HEK293 (cell line): ENCODE measurements at regions not wholly inside any gene's neighbourhood (a gene's known extent, or its start where the extent isn't known, plus 50 kb on each side); places are given as distances from the start of the nearest gene placed in this dataset.

Source experiments
- CTCF ChIA-PET: fragments of 350-600 bp; formaldehyde crosslinking; extraction: SDS; loops from one replicate; lab custom pipeline; 2021; ENCODE audit warnings: antibody characterized with exemption; lab: Yijun Ruan, JAX
- POLR2A ChIA-PET: fragments of 300-600 bp; formaldehyde crosslinking; extraction: SDS; loops from one replicate; lab custom pipeline; 2020; ENCODE audit warnings: antibody characterized with exemption, inconsistent platforms; lab: Yijun Ruan, JAX
- H3K27ac ChIP-seq: fragments of 200-500 bp; sonication (Bioruptor generic); 2 replicates; pipeline ENCODE4 v1.5.1; 2014; ENCODE audit warnings: low read depth, low read length, control low read depth, inconsistent platforms; ENCODE audit errors: extremely low read depth
- H3K36me3 ChIP-seq, 2 experiments: fragments of 200-500 bp in 1 of 2; sonication (Bioruptor generic) in 1 of 2; 1 replicate in 1 of 2; 2 replicates in 1 of 2; pipeline ENCODE4 v1.5.1; 2014 to 2017; ENCODE audit warnings: inconsistent platforms in 2 of 2, low read length in 2 of 2; ENCODE audit not compliant: control insufficient read depth in 2 of 2, insufficient read depth in 1 of 2
- H3K4me1 ChIP-seq: fragments of 200-500 bp; sonication (Bioruptor generic); 2 replicates; pipeline ENCODE4 v1.5.1; 2014; ENCODE audit warnings: mild to moderate bottlenecking, low read length, inconsistent platforms; ENCODE audit not compliant: control insufficient read depth, insufficient read depth
- H3K4me3 ChIP-seq: 2 replicates; pipeline ENCODE4 v1.5.1; 2011; ENCODE audit warnings: low read depth, mild to moderate bottlenecking, control low read depth, low read length, moderate library complexity
- H3K9me3 ChIP-seq: fragments of 200-500 bp; sonication (Bioruptor generic); 2 replicates; pipeline ENCODE4 v1.5.1; 2014; ENCODE audit warnings: low read depth, low read length, inconsistent platforms; ENCODE audit not compliant: control insufficient read depth, insufficient read depth
- INSM2 ChIP-seq: fragments of 450-650 bp; formaldehyde crosslinking; IDR thresholded peaks from 2 replicates; pipeline ENCODE4 v1.5.1; 2016; ENCODE audit warnings: missing biosample characterization, missing genetic modification characterization
- KLF7 ChIP-seq: fragments of 450-650 bp; formaldehyde crosslinking; IDR thresholded peaks from 2 replicates; pipeline ENCODE4 v1.5.1; 2016; ENCODE audit warnings: missing biosample characterization, missing genetic modification characterization, borderline replicate concordance
- KLF9 ChIP-seq: fragments of 450-650 bp; formaldehyde crosslinking; IDR thresholded peaks from 2 replicates; pipeline ENCODE4 v1.5.1; 2016; ENCODE audit warnings: missing biosample characterization, missing genetic modification characterization, low read depth
- OVOL3 ChIP-seq: fragments of 450-650 bp; formaldehyde crosslinking; IDR thresholded peaks from 2 replicates; pipeline ENCODE4 v1.5.1; 2016; ENCODE audit warnings: missing biosample characterization, missing genetic modification characterization
- RBAK ChIP-seq: fragments of 450-650 bp; formaldehyde crosslinking; IDR thresholded peaks from 2 replicates; pipeline ENCODE4 v1.5.1; 2016; ENCODE audit warnings: missing biosample characterization, missing genetic modification characterization
- REPIN1 ChIP-seq: fragments of 450-650 bp; formaldehyde crosslinking; IDR thresholded peaks from 2 replicates; pipeline ENCODE4 v1.5.1; 2017; ENCODE audit warnings: missing biosample characterization, missing genetic modification characterization, low read depth
- SCRT1 ChIP-seq: fragments of 450-650 bp; formaldehyde crosslinking; IDR thresholded peaks from 2 replicates; pipeline ENCODE4 v1.5.1; 2016; ENCODE audit warnings: missing biosample characterization, missing genetic modification characterization, borderline replicate concordance
- TRIM28 ChIP-seq: IDR thresholded peaks from 2 replicates; pipeline ENCODE4 v1.6.1; 2011; ENCODE audit warnings: low read length, control low read depth, borderline replicate concordance
- YY1 ChIP-seq: fragments of 450-650 bp; formaldehyde crosslinking; IDR thresholded peaks from 2 replicates; pipeline ENCODE4 v1.5.1; 2018; ENCODE audit warnings: missing biosample characterization, missing genetic modification characterization
- ZBTB20 ChIP-seq: fragments of 450-650 bp; formaldehyde crosslinking; IDR thresholded peaks from 2 replicates; pipeline ENCODE4 v1.5.1; 2016; ENCODE audit warnings: missing biosample characterization, missing genetic modification characterization
- ZBTB21 ChIP-seq: fragments of 450-650 bp; formaldehyde crosslinking; IDR thresholded peaks from 2 replicates; pipeline ENCODE4 v1.5.1; 2017; ENCODE audit warnings: missing biosample characterization, missing genetic modification characterization
- ZBTB8A ChIP-seq: fragments of 450-650 bp; formaldehyde crosslinking; IDR thresholded peaks from 2 replicates; pipeline ENCODE4 v1.5.1; 2016; ENCODE audit warnings: missing biosample characterization, missing genetic modification characterization
- ZNF112 ChIP-seq: fragments of 450-650 bp; formaldehyde crosslinking; IDR thresholded peaks from 2 replicates; pipeline ENCODE4 v1.5.0; 2017; ENCODE audit warnings: missing biosample characterization, missing genetic modification characterization
- ZNF155 ChIP-seq: fragments of 450-650 bp; formaldehyde crosslinking; IDR thresholded peaks from 2 replicates; pipeline ENCODE4 v1.5.1; 2016; ENCODE audit warnings: missing biosample characterization, missing genetic modification characterization
- ZNF280C ChIP-seq: fragments of 450-650 bp; formaldehyde crosslinking; IDR thresholded peaks from 2 replicates; pipeline ENCODE4 v1.5.1; 2016; ENCODE audit warnings: missing biosample characterization, missing genetic modification characterization
- ZNF350 ChIP-seq: fragments of 450-650 bp; formaldehyde crosslinking; IDR thresholded peaks from 2 replicates; pipeline ENCODE4 v1.5.0; 2017; ENCODE audit warnings: missing biosample characterization, mild to moderate bottlenecking, missing genetic modification characterization
- ZNF398 ChIP-seq: fragments of 450-650 bp; formaldehyde crosslinking; IDR thresholded peaks from 2 replicates; pipeline ENCODE4 v1.5.1; 2017; ENCODE audit warnings: missing biosample characterization, missing genetic modification characterization
- ZNF548 ChIP-seq: fragments of 450-650 bp; formaldehyde crosslinking; IDR thresholded peaks from 2 replicates; pipeline ENCODE4 v1.5.1; 2016; ENCODE audit warnings: missing biosample characterization, missing genetic modification characterization
- ZNF555 ChIP-seq: fragments of 450-650 bp; formaldehyde crosslinking; conservative IDR thresholded peaks from 2 replicates; pipeline ENCODE4 v1.5.1; 2017; ENCODE audit warnings: missing biosample characterization, mild to moderate bottlenecking, missing genetic modification characterization, inconsistent platforms
- ZNF561 ChIP-seq: fragments of 450-650 bp; IDR thresholded peaks from 2 replicates; pipeline ENCODE4 v1.5.1; 2018; ENCODE audit warnings: missing biosample characterization, missing genetic modification characterization, borderline replicate concordance
- ZNF654 ChIP-seq: fragments of 450-650 bp; formaldehyde crosslinking; IDR thresholded peaks from 2 replicates; pipeline ENCODE4 v1.5.1; 2016; ENCODE audit warnings: low read depth, missing biosample characterization, missing genetic modification characterization
- ZNF664 ChIP-seq: fragments of 450-650 bp; formaldehyde crosslinking; IDR thresholded peaks from 2 replicates; pipeline ENCODE4 v1.5.1; 2016; ENCODE audit warnings: missing biosample characterization, missing genetic modification characterization

- CTCF ChIA-PET: interaction anchor here (0.7 to 2.2 kb wide), 8 partner anchors 8 to 893 kb away, joined by 3 to 14 read pairs (median 4); no protein-coding TSS in a partner anchor
Measured at GRCh38 chr10:78301481-78301880, 267.8 kb downstream of the RPS24 start.

GRCh38 chr10:78301891-78302738, 268.5 kb downstream of the RPS24 start:
- TF ChIP-seq ZBTB20: no peak
- TF ChIP-seq ZBTB21 (tag by site-specific recombination): no peak
- TF ChIP-seq ZNF112 (tag by site-specific recombination): no peak
- no peak for TF ChIP-seq ZNF654 (tag by site-specific recombination)
- TF ChIP-seq ZNF398: no peak
- POLR2A ChIA-PET: interaction anchor here (1.0 to 1.4 kb wide), 3 partner anchors 35 to 103 kb away, joined by 3 read pairs; no protein-coding TSS in a partner anchor
- Histone ChIP-seq H3K36me3 (no peaks in the 10 kb centered on the region), H3K27ac (peak overlapping the region; percentile 80; the same call in 1 of the 2 replicates), H3K4me3 (no peak overlapping the region), H3K4me1 (peaks cover 4% of the 10 kb centered on the region), H3K9me3 (no peaks in the 10 kb centered on the region)
- CTCF ChIA-PET: interaction anchor here (0.6 to 2.2 kb wide), 14 partner anchors 9 to 893 kb away, joined by 3 to 14 read pairs (median 4); no protein-coding TSS in a partner anchor

More at GRCh38 chr10:78301481-78301880, 267.8 kb downstream of the RPS24 start:
- no peak overlapping the region for H3K4me3 ChIP-seq
- no peaks in the 10 kb centered on the region for H3K9me3 ChIP-seq
- H3K36me3 ChIP-seq: no peaks in the 10 kb centered on the region
- H3K4me1 ChIP-seq: peaks cover 4% of the 10 kb centered on the region
- TF ChIP-seq KLF7 (tag by site-specific recombination) (no peak), INSM2 (tag by site-specific recombination) (no peak), OVOL3 (no peak), ZNF664 (tag by site-specific recombination) (no peak), ZNF350 (tag by site-specific recombination) (no peak), ZBTB20 (no peak), ZNF280C (tag by site-specific recombination) (no peak), RBAK (tag by site-specific recombination) (no peak), SCRT1 (tag by site-specific recombination) (no peak), REPIN1 (no peak)
- POLR2A ChIA-PET: no interaction called here
- no peak overlapping the region for H3K27ac ChIP-seq

- ChIA-PET CTCF (interaction anchor here (0.6 to 2.2 kb wide), 12 partner anchors 8 to 892 kb away, joined by 3 to 14 read pairs (median 4); no protein-coding TSS in a partner anchor), POLR2A (interaction anchor here (1.0 to 1.4 kb wide), 3 partner anchors 36 to 104 kb away, joined by 3 read pairs; no protein-coding TSS in a partner anchor)
- TF ChIP-seq ZNF280C (tag by site-specific recombination) (no peak), ZNF561 (tag by site-specific recombination) (no peak), YY1 (tag by site-specific recombination) (no peak), KLF9 (tag by site-specific recombination) (no peak), ZNF155 (tag by site-specific recombination) (no peak), ZNF555 (tag by site-specific recombination) (no peak), ZBTB8A (tag by site-specific recombination) (no peak), TRIM28 (no peak), ZNF548 (no peak)
Measured at GRCh38 chr10:78302739-78302988, 269.0 kb downstream of the RPS24 start.

More at GRCh38 chr10:78302739-78302988, 269.0 kb downstream of the RPS24 start:
- no peaks in the 10 kb centered on the region for H3K36me3 ChIP-seq
- peak overlapping the region; percentile 80; the same call in 1 of the 2 replicates for H3K27ac ChIP-seq
- no peaks in the 10 kb centered on the region for H3K9me3 ChIP-seq
- peaks cover 4% of the 10 kb centered on the region for H3K4me1 ChIP-seq
- H3K4me3 ChIP-seq: peak overlapping the region; percentile 56
